Stimulated activated CD4-positive, alpha-beta T cell treated with anti-CD3 and anti-CD28 coated beads, TNF-alpha, amount 100 ng/mL, for 4 hours (primary cell): ENCODE measurements at regions not wholly inside any gene's neighbourhood (a gene's known extent, or its start where the extent isn't known, plus 50 kb on each side); places are given as distances from the start of the nearest gene placed in this dataset.
"Not testable (repeated sequence)": the region's sequence is repeated elsewhere in the genome, so short reads cannot be mapped to it uniquely, and the experiment has no call there.

Source experiments
- DNase-seq, 3 experiments: peaks; one replicate each; pipeline ENCODE4 v3.0.0-alpha.2; 2020; ENCODE audit warnings: low read depth in 3 of 3

DNA sequence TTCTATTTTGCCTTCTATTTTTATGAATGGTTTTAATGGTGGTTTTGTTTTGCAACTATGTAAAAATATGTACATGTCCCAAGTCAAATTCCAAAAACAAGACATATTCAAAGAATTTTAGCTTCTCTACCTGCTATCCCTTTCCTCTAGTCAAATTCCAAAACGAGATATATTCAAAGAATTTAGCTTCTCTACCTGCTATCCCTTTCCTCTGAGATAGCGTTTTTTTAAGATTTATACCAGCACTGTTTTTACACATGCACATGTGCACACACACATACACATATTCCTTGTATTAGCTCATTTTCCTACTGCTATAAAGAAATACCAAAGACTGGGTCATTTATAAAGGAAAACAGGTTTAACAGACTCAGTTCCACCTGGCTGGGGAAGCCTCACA lies 199.1 kb upstream of the ARL4C start:
- DNase-seq, result no peak

DNA sequence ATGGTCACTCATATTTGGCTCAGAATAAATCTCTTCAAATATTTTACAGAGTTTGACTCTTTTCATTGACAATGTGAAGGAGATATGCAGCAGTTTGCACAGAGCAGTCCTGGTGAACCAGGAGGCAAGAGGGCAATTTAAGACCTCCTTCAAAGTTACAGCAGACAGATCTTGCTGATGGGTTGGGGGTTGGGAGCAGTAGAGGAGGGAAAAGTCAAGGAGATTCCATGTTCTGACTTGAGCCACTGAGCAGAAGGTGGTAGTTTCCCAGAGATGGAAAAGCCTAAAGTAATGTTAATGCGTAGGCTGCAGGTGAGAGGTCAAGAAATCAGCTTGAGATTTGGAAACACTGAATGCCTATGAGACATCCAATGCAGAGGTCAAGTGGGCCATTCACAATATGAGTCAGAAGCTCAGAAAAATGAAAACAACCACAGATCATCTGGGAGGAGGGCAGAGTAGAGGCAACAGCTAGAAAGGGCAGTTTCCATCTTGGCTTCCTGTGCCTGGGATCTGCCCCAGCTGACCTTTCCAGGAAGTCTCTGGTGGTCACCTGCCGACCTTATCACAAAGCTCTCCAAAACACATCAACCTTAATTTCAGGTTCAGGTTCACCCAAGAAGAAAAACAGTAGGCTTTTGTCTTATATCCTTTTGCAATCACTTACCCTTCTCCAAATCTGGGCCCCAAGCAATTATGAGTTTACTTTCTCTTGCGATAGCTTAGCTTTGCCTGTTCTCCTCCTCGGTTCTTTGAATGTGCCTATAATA lies 197.5 kb upstream of the ARL4C start:
- DNase-seq, result no peak

DNA sequence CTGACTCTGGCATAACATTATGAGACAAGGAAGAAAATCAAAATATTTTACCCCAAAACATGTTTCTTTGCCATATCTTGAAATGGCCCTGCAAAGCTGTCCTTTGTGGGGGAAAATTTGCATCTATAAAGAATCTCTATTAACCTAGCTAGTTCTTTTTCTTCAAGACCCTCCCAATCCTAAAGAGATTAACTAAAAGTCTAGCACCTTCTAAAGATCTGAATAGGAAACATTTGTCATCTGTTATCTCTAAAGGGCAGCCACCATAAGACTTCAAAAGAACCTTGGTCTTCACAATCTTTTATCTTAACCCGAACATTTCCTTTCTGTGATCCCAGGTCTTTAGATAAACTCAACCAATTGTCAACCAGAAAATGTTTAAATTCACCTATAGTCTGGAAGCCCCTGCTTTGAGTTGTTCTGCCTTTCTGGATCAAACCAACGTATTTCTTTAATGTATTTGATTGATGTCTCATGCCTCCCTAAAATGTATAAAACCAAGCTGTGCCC lies 196.9 kb upstream of the ARL4C start:
- not testable (repeated sequence) for DNase-seq

DNA sequence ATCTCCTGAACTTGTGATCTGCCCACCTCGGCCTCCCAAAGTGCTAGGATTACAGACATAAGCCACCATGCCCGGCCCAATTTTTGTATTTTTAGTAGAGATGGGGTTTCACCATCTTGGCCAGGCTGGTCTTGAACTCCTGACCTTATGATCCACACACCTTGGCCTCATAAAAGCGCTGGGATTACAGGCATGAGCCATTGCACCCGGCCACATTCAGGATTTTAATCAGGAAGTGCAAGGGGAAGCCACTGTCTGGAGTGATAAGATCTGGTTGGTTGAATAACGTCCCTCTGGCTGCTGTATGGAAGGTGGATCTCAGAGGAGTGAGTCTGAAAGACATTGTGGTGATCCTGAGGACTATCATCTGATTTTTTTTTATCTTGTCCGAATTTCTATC lies 196.3 kb upstream of the ARL4C start:
- not testable (repeated sequence) for DNase-seq

DNA sequence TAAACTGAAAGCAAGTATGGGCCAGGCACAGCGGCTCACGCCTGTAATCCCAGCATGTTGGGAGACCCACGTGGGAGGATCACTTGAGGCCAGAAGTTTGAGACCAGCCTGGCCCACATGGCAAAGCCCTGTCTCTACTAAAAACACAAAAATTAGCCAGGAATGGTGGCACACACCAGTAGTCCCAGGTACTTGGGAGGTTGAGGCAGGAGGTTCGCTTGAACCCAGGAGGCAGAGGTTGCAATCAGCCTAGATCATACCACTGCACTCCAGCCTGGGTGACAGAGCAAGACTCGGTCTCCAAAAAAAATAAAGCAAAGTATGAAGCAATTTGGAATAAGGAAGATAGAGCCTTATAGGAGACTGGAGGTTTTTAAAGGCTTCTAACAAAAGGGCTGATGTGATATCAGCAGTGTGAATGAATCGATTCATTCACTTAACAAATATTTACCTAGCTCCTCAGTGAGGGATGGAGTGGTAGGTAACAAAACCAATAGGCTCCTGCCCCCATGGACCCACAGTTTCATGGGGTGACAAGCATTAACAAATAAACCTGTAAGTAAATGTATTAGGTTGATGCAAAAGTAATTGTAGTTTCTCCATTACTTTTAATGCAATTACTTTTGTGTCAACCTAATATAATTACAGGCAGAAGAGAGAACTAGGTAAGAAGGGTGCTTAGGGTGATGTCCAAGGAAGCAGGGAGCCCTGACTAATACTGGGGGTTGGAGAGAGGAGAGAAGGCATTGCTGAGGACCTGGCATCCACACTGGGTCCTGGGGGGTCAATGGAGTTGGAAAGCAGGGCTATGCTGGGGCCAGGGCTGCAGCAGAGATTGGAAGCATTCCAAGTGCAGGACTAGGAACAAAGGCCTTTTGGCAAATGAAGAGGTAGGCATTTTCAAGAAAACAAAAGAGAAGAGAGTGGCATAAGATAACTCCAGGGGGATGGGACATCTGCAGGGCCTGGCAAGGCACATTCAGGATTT lies 195.4 kb upstream of the ARL4C start:
- no peak for DNase-seq

DNA sequence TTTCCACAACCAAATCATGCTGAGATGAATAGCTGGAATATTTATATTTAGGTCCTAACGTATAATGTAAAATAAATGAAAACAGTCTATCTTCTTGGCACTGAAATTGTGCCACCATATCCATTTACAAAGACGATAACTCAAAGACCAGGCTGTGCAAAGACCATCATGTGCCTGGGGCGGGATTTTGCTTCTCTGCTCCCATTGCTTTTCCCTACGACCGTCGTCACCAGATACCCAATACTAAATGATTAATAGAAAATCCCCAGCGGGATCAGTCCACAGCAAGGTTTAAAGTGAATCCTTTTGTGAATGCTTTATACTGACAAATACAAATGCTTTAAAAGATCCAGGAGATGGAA lies 194.3 kb upstream of the ARL4C start:
- DNase-seq, result no peak

DNA sequence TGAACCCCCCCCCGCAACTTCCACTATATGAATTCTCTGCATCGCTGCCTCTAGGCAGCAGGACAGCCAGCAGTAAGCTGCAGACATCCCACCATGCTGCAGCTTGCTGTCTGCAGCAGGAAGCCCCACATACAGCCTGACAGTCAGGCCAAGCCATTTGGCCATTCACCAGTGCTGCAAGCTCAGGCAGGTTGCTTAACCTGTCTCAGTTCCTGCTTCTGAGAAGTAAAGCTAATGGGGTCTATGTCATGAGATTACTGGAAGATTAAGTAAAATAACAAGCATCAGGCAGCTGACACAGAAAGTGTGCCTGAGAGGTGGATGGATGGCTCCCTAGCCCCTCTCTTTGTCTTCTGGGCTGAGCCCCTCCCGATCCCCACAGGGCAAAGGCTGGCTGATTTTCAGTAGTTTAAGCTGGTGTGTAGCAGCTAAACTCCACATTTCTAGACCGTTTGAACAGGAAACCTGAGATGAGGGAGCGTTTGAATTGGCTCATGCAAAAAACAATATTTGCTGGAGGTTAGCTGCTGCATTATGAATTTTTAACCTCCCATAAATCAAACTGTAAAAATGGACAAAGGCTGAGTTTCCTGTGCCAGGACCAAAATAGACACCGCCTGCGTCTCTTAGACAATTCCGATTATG lies 193.8 kb upstream of the ARL4C start:
- no peak for DNase-seq

DNA sequence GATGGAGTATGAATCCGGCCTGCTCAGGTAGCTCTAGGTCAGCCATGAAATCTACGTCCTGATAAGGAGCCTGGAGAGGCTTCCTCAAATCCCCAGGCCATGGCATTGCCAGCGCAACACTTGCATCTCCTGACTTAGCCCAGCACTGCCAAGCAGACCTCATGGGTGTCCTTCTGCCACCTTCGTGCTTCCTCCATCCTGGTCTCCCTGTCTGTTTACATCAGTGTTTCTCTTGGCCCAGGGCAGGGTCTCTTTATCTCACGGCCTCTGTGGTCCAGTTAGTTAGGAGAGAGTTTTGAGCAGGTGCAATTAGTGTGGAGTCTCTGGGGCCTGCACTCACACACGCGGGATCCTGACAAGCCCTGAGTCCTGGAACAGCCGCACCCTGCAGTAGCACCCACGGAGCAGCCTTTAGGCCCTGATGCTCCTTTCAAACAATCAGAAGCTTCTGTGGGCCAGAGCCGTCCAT lies 193.1 kb upstream of the ARL4C start:
- no peak for DNase-seq

DNA sequence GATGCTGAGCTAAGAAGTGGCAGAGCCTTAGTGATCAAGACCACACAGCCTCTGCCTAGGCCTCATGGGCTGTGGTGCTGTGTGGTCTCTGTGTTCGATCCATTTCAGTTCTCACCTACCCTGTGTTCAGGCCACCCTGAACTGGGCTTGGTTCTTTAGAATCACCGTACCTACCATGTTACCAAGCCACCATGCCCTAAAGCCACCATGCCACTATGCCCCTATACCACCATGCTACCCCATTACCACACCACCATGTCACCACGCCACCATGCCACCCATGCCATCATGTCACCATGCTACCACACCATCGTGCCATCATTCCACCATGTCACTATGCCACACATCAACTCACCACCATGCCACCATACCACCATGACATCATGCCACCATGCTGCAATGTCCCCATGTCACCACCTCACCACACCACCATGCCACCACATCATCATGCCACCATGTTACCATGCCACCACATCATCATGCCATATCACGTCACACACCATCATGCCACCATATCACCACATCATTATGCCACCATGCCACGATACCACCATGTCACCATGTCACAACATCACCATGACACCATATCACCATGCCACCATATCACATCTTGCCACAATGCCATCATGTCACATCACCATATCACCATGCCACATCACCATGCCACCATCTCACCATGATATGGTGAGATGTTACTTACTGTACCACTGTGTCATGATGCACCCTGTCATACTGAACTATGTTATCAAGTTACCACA lies 191.0 kb upstream of the ARL4C start:
- no peak for DNase-seq

DNA sequence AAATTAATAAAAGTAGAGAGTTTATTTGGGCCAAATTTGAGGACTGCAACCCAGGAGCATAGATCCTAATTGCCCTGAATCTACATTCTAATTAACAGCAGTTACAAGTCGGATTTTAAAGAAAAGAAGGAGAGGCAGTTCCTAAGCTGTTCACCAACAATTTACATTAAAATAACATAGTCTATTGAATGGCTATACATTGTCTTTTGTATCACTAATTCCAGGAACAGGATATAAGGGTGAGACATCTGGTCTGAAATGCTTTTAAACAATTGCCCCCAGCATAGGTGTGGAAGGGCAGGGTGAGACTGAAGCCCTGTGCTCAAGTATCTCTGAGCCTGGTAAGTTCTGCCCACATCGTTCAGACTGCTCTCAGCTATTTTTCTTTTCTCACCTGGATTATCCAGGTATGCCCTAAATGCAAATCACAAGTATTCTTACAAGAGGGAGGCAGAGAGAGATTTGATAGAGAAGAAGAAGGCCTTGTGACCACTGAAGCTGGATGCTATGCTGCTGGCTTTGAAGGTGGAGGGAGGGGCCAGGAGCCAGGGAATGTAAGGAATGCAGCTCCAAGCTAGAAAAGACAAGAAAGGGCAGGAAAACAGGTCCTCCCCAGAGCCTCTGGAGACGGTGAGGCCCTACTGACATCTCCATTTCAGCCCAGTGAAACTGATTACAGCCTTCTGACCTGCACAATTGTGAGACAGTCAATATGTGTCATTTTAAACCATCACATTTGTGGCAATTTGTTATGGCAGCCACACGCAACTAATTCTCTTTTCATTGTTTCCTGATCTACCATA lies 189.4 kb upstream of the ARL4C start:
- no peak for DNase-seq

DNA sequence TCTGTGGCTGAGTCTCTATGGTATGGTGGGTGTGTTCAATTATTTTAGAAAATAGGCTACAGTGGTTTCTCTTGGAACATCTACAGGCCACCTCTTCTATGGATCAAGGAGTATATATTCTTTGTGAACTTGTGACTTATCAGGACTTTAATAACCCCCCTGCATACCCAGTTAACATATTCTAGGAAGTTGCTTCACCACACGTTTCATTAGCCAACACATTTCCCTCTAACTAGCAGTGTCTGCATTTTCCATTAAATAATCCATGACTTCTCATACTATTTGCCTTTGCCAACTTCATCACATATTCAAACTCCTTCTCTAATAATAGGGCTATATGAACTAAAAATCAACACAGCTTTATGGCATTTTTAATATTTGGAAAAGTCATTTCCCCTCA lies 187.6 kb upstream of the ARL4C start:
- DNase-seq, result no peak

DNA sequence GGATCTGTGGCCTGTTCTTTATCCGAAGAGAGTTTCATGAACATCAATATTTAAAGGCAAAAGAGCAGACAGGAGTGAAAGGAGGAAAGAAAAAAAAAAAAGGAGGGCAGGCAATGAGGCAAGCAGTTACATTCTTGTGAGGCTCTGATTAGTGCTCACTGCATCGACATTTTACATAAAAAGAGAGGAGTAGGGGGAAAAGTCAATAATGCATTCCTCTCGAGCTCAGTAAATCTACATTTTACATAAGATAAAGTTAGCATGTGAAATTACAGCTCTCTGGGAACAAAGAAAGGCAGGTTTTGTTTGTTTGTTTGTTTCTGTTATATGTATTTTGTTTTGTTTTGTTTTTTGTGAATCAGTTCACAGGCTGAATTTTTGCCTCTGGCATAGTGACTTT lies 187.1 kb upstream of the ARL4C start:
- DNase-seq, result no peak

DNA sequence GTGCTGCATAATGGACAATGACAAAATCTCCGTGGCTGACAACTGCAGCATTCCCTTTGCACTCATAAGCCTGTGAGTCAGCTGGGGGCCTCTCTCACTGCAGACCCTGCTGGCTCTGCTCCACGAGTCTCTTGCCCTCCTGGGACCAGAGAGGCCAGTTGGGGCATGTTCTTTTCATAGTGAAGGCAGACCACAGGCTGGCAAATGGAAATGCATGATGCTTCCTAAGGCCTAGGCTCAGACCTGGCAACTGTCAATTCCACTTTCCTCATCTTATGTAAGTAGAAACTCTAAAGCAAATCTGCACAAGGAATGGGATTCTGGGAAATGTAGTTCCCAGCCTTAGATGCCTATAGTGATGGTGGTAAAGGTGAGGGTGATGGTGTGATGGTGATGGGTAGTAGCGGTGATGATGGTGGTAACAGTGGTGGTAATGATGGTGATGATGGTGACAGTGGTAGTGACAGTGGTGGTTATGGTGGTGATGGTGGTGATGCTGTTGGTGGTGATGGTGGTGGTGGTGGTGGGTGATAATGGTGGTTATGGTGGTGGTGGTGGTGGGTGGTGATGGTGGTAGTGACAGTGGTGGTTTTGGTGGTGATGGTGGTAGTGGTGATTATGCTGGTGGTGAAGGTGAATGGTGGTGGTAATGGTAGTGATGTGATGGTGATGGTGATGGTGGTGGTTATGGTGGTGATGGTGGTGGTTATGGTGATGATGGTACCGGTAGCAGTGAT lies 185.8 kb upstream of the ARL4C start:
- no peak for DNase-seq

DNA sequence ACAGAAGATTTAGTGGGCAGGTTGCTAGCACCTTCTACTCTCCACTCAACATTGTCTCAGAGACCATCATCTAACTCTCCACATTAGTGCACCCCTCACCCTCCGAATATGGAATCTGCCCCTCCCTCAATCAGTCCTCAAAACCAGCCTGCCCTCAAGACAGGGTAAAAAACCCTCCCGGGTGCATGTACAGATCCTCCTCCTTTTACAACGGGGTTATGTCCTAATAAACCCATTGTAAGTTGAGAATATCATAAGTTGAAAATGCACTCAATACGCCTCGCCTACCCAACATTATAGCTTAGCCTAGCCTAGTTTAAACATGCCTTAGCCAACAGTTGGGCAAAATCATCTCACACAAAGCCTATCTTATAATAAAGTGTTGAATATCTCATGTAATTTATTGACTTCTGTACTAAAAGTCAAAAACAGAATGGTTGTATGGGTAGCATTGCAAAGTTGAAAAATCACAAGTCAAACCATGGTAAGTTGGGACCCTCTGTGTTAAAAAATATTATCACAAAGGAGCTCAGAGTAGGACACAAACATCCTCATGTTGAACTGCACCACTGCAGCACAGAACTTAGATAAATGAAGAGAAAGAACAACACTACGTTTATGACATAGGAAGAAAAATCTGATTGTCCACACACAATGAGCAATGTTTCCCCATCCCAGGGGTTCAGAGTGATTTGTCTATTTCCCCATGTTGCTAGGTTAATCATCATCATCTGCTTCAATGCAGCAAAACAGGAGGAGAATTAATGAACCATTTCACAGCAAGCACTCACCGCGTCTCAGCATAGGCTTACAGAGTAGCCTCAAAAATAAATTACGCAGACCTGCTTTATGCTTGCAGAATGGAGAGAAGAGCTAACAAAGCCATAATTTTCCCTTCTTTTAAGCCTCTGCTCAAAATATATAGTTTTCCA lies 184.1 kb upstream of the ARL4C start:
- DNase-seq, result no peak

DNA sequence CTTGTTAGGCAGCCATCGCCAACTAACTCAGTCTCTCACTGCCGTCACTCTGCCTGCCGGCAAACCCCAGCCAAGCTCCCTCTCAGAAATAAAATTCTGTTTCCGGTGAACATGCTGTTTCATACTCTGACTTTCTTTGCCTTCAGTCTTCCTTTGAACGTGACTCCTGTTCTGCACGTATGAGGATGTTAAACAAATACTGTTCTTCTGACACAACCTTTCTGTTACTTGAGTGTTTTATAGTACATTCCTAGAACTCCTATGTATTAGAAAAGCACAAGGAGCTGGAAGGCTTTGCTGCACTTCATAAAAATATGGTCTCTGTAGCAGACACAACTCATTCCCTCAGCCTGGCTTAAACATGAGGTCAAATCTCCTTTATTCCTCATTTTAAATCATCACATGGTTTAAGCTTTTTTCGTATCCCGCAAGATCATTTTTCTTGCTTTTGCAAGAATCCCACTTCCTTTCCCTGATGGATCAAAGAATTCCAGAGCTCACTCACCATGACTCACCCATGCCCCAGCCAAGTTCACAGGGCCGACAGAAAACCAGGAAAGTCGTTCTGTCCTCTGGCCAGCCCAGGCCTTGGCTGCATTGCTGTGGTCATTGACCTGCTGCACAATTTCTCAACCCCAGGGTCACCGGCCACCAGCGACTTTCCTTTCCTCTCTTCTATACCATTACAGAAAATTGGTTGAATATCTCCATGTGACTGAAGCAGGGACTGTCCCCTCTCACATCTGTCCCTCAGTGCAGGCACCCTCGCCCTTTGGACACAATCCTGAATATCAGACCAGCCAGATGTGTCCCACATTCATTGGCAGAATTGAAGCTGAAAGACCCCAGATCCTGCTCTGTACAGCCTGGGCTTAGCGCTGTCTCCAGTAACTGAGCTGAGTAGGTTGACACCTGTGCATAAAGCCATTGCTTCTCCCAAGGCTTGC lies 183.1 kb upstream of the ARL4C start:
- no peak for DNase-seq

DNA sequence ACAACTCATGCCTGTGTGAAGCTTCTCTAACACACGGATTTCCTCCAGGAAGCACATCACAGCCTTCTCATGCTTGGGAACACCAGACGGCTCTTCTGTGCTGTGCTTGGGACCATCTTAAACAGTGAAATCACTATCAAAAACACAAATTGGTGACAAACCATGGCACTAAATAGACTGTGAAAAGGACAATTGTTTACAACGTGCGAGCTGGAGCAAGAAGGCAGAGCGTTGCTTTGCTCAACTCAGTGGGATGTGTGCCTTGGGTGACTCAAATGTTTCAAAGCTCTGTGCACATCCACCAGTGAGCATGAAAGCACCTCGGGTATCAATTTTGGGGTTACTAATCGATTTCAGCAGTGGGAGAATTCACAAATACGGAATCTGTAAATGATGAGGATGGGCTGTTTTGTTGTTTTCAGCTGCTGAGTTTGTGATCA lies 182.4 kb upstream of the ARL4C start:
- no peak for DNase-seq

DNA sequence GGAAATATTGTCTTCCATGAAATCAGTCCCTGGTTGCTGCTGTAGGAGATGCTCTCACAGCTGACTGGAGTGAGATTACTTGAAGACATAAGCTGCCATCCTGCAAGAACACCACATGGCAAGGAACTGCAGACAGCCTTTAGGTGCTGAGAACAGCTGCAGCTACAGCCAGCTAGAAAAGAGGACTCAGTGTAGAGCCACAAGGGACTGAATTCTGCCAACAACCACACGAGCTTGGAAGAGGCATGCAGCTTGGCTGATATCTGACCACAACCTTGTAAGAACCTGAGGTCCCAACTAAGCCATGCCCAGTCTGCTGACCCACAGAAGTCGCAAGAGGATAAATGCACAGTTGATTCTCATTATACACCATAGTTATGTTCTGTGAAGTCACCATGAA lies 181.8 kb upstream of the ARL4C start:
- DNase-seq, result no peak
